HG02571 (cell line): ENCODE measurements at regions not wholly inside any gene's neighbourhood (a gene's known extent, or its start where the extent isn't known, plus 50 kb on each side); places are given as distances from the start of the nearest gene placed in this dataset.
A peak's percentile ranks its signal among the peaks of the same experiment; 100 is the strongest.
"Not testable (repeated sequence)": the region's sequence is repeated elsewhere in the genome, so short reads cannot be mapped to it uniquely, and the experiment has no call there.

Source experiments
- ATAC-seq: cut with Tn5 transposase; IDR thresholded peaks from one replicate; pipeline ENCODE4 v1.9.1; 2021; ENCODE audit warnings: mild to moderate bottlenecking, moderate library complexity; ENCODE audit not compliant: unreplicated experiment

DNA sequence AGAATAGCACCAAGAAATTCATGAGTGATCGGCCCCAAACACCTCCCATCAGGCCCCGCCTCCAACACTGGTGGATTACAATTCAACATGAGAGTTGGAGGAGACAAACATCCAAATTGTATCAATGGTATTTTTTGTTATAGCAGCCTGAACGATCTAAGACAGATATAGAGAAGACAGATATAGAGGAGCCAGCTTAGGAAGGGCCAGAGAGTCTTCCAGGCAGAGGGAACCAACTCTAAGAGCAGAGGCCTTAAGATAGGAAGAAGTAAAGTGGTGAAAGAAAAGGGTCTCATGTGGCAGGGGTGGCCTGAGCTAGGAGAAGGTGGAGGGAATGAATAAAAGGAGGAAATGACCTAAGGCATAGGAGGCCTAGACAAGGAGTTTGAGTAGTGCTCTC, 158.8 kb upstream of the TBL1XR1 start:
- no peak for ATAC-seq

DNA sequence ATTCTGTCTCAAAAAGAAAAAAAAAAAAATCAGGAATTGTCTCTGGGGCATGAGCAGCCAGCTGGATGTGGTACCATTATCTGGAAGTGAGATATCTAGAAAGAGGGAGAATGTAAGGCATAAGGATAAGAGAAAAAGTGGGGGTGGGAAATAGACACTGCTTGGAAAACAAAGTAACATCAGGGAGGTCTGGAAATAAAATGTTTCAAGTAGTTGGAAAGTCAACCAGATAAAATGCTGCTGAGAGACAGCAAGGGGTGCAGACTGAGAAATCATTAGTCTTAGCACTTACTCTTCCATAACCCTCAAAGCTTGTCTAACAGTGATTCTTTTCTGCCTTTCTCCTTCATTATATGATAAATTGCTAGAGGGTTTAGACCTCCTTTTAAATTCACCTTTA, 159.7 kb upstream of the TBL1XR1 start:
- ATAC-seq = no peak

DNA sequence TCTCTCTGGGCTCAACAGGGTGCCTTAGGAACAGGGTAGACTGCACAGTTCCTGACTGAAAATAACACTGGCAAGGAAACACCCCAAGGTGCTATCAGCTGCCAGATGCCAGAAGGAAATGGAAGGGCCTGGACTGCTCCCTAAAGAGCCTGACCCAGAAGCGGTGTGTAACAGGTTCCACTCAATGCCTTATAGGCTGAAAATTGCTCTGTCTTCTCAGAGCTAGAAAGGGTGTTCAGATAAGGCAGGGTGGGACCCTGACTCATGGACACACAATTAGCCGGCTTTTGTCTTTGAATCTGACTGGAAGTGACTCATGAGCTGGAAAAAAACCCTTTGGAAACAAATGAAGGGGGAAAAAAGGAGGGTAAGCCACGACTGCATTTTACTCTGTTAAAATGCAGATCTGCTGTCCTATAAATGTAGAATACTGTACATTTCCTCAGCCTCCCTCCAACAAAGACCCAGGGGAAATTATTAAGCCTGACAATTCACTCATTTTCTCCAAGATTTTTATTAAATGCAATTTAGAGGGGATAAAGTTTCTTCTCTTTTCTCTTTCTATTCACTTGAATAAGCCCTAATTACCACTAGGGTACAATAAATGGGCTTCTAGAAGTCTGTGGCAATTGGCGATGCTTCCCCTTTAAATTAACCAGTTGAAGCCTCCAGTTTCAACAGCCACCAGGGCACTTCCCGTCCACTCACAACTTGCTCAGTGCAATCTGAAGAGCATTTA, 160.2 kb upstream of the TBL1XR1 start:
- ATAC-seq = no peak

DNA sequence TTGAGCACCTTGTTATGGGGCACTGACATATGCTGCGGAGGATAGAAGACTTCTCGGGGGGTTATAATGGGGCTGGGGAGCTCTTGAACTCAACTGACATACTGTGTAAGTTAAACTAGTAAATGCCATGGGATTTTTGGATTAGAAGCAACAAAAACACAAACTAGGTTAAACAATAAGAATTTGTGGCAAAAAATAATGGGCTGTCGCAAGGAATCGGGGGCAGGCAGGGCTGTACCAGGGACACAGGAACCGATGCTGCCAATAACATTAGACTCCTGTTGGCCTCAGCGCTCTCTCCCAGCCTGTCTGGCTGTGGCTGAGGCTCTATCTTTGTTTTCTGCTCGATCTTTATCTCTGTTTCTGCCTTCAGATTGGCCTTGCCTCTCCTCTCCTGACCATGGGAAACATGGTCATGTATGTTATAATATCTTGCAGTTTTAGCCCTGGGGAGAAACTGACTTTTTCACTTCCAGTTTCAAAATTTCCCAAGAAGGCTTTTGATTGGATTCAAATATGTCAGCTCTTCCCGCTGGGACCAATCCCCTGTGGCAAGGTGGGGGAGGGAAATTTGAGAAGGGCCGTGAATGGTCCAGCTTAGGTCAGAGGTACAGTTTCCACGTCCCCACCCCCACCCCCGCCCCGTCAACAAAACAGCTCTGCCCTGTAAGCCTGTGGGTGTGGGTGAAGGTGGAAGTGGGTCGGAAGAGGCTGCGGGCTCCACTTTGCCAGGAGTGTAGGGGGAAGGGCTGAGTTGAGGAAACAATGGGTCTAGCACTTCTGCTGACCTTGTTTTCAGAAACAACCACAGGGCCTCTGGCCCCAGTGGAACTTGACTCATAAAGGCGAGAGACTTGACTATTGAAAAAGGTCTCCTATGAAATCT, 161.1 kb upstream of the TBL1XR1 start:
- ATAC-seq = peak; percentile 54

- ATAC-seq = no peak
Observed at GRCh38 chr3:177358977-177359592, 161.8 kb upstream of the TBL1XR1 start.

GRCh38 chr3:177359593-177360357, 162.5 kb upstream of the TBL1XR1 start:
- ATAC-seq = peak; percentile 71

- no peak for ATAC-seq
Observed at GRCh38 chr3:177361081-177361938, 164.0 kb upstream of the TBL1XR1 start.

- no peak for ATAC-seq
Observed at GRCh38 chr3:177362626-177363025, 165.3 kb upstream of the TBL1XR1 start.

- no peak for ATAC-seq
Observed at GRCh38 chr3:177364236-177364635, 167.0 kb upstream of the TBL1XR1 start.

- ATAC-seq = not testable (repeated sequence)
Observed at GRCh38 chr3:177365294-177365693, 168.0 kb upstream of the TBL1XR1 start.

DNA sequence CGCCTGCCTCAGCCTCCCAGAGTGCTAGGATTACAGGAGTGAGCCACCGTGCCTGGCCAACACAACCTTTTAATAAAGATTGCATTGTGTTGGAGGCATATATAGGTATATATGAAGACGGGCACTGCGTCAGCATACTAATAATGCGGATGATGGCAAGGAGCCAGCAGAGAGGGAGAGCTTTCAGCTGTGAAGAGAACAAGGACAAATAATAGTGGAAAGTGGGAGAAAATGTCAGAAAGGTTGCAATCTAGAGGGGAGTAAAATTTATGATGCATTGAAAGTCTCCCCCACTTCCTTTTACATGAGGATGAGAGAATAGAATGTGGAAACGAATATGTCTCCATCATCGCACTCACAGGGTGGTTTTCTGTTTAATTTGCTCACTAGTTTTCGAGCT, 170.5 kb upstream of the TBL1XR1 start:
- no peak for ATAC-seq

DNA sequence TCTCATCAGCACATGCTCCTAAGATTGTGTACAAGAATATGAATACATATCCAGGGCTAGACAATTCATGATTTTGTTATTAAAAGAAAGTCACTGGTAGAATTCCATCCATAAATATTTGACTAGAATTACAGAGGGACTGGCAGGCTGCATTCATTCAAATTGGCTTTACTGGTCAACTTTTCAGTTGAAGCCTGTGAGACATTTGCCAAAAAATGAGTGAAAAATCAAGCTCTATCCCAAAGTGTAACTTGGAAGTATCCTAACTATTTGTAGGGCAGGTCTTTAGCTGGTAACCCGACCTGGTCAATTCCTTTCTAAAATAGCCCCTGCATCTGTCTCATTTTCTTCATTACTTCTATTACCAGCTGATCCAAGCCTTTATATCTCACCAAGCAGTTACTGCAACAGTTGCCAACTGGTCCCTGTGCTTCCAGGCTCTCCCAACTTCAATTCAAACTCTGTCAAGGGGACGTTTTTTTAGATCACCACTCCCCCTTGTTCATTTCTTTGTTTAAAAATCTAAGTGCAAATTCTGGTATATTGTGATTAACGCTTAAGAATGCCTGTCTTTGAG, 173.1 kb upstream of the TBL1XR1 start:
- ATAC-seq = no peak

DNA sequence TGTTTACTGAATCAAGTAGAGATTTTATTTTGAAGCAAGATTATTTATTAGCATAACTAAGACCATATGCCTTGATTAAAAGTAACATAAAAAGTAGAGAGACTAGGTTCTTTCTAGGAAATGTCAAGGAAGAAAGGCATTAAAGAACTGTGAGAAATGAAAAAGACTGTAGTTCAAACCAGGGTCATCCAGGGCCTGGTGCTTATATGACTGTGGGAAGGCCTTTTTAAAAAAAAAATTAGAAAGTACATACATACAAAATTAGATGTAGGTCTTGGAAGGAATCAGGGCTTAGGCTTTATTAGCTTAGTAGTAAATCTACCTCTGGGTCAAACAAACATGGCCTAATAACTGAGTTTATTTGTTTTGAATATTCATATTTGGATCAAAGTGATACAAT, 173.9 kb upstream of the TBL1XR1 start:
- no peak for ATAC-seq

GRCh38 chr3:177371888-177372287, 174.6 kb upstream of the TBL1XR1 start:
- no peak for ATAC-seq

- no peak for ATAC-seq
Observed at GRCh38 chr3:177374323-177374722, 177.0 kb upstream of the TBL1XR1 start.

- ATAC-seq = no peak
Observed at GRCh38 chr3:177375316-177375715, 178.0 kb upstream of the TBL1XR1 start.

DNA sequence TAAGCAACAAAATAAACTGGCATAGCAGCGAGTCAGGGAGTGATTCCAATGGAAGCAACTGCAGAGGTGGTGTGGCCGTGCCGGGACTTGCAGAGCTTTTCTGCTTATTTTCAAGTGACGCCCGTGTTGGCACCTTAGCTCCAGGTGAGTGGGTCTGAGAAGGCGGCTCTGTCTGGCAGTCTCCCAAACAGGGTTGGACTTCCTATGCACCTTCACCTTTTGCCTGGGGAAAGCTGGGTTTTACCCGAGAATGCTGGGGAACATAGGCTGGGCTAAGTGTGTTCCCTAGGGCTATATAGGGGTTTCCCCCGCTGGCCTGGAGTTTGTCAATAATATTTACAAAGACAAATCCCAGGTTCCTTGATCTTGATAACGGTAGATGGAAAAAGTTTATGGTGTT, 179.9 kb upstream of the TBL1XR1 start:
- no peak for ATAC-seq

GRCh38 chr3:177378168-177378567, 180.9 kb upstream of the TBL1XR1 start:
- peak; percentile 72 for ATAC-seq

GRCh38 chr3:177379045-177379444, 181.8 kb upstream of the TBL1XR1 start:
- no peak for ATAC-seq

DNA sequence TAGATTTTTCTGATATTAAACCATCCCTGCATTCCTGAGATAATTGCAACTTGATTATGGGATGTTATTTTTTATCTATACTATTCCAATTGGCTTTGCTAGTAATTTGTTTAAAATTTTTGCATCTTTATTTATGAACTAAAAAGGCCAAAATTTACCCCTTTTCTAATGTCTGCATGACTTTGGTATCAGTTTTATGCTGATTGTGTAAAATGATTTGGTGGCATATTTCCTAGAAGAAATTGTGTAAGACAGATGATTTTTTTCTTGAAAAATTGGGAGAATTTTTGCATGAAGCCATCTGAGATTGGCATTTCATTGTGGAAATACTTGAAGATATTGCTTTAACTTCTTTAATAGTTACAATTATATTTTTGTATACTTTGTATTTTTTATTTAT, 183.8 kb upstream of the TBL1XR1 start:
- ATAC-seq = no peak
